Transverse colon (tissue), 3 donors: ENCODE measurements at regions not wholly inside any gene's neighbourhood (a gene's known extent, or its start where the extent isn't known, plus 50 kb on each side); places are given as distances from the start of the nearest gene placed in this dataset.

Experiments
- POLR2A ChIP-seq: fragments of 450-650 bp; IDR thresholded peaks from one replicate; pipeline ENCODE4 v1.6.1; 2016; ENCODE audit warnings: antibody characterized with exemption, mild to moderate bottlenecking, moderate library complexity
- TF ChIP-seq, protein P1 (sequence below), 5 experiments: fragments of 200-600 bp in 3 of 5; fragments of 450-650 bp in 2 of 5; sonication (generic) in 3 of 5; IDR thresholded peaks; 1 replicate in 2 of 5; 2 replicates in 3 of 5; pipeline ENCODE4 v1.5.1; 2016 to 2017; ENCODE audit warnings: antibody characterized with exemption in 5 of 5, inconsistent platforms in 3 of 5, mild to moderate bottlenecking in 2 of 5, moderate library complexity in 1 of 5

DNA sequence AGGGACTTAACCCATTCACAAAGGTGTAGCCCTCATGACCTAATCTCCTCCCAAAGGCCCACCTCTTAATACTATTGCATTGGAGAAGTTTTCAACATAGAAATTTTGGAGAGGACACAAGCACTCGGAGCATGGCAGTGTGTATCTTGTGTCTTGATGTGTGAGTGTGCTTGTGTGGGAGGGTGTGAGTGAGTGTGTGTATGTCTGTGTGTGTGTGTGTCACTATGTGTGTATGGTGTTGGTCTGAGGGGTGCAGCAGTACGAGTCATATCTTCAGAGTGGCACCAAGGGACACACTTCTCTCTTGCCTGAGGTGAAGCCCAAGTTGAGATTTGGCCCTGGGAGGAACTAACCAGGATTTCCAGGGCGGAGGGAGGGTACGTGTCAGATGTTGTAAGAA, 73.7 kb downstream of the NAV1 start:
- no peak for TF ChIP-seq POLR2A
- TF ChIP-seq, protein P1, sequence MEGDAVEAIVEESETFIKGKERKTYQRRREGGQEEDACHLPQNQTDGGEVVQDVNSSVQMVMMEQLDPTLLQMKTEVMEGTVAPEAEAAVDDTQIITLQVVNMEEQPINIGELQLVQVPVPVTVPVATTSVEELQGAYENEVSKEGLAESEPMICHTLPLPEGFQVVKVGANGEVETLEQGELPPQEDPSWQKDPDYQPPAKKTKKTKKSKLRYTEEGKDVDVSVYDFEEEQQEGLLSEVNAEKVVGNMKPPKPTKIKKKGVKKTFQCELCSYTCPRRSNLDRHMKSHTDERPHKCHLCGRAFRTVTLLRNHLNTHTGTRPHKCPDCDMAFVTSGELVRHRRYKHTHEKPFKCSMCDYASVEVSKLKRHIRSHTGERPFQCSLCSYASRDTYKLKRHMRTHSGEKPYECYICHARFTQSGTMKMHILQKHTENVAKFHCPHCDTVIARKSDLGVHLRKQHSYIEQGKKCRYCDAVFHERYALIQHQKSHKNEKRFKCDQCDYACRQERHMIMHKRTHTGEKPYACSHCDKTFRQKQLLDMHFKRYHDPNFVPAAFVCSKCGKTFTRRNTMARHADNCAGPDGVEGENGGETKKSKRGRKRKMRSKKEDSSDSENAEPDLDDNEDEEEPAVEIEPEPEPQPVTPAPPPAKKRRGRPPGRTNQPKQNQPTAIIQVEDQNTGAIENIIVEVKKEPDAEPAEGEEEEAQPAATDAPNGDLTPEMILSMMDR (IDR thresholded peaks at IDR 0.05): no peak
